ENCODE measurements at regions not wholly inside any gene's neighbourhood (a gene's known extent, or its start where the extent isn't known, plus 50 kb on each side); places are given as distances from the start of the nearest gene placed in this dataset.

- H3K27me3 ChIP-seq (ENCODE audit: insufficient read depth, low read length) = no peaks in the 10 kb centered on the region
These were observed 301.8 kb upstream of the TMPO start for GRCh38 chr12:98213556-98213955.

DNA sequence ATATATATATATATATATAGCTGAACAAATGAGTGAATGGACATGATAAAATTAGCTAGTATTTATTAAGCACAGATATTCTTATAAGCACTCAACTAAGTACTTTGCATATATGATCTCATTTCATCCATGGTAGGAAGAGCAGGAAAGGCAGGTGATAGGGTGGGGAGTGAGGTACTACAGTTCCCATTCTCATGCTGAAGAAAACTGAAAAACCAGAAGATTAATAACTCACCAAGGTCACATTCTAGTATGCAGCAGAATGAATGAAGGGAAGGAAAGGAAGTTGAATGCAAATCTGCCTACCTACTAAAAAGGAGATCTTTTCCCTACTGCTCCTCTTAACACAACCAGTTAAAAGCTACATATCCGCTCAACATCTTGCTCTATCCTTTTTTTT, 298.1 kb upstream of the TMPO start:
- Histone ChIP-seq H3K4me3 (ENCODE audit: low read length) (no peak overlapping the region), H3K36me3 (ENCODE audit: insufficient read depth, low read length) (no peaks in the 10 kb centered on the region), H3K27me3 (ENCODE audit: insufficient read depth, low read length) (no peaks in the 10 kb centered on the region), H2AFZ (ENCODE audit: low read depth, low read length) (no peak overlapping the region), H3K9me3 (ENCODE audit: low read length) (no peaks in the 10 kb centered on the region), H3K4me1 (ENCODE audit: insufficient read depth, low read length) (peaks cover 4% of the 10 kb centered on the region)

More at GRCh38 chr12:98213556-98213955, 301.8 kb upstream of the TMPO start:
- no peaks in the 10 kb centered on the region for H3K36me3 ChIP-seq (ENCODE audit: insufficient read depth, low read length)
- no peaks in the 10 kb centered on the region for H3K4me1 ChIP-seq (ENCODE audit: insufficient read depth, low read length)
- no peaks in the 10 kb centered on the region for H3K9me3 ChIP-seq (ENCODE audit: low read length)
- H3K4me3 ChIP-seq (ENCODE audit: low read length) = no peak overlapping the region
- no peak overlapping the region for H2AFZ ChIP-seq (ENCODE audit: low read depth, low read length)

GRCh38 chr12:98220636-98221035, 294.8 kb upstream of the TMPO start:
- no peaks in the 10 kb centered on the region for H3K27me3 ChIP-seq (ENCODE audit: insufficient read depth, low read length)
- no peak overlapping the region for H2AFZ ChIP-seq (ENCODE audit: low read depth, low read length)
- no peaks in the 10 kb centered on the region for H3K9me3 ChIP-seq (ENCODE audit: low read length)
- peaks cover 6% of the 10 kb centered on the region for H3K4me1 ChIP-seq (ENCODE audit: insufficient read depth, low read length)
- H3K36me3 ChIP-seq (ENCODE audit: insufficient read depth, low read length) = no peaks in the 10 kb centered on the region
- no peak overlapping the region for H3K4me3 ChIP-seq (ENCODE audit: low read length)

GRCh38 chr12:98221243-98221808, 294.1 kb upstream of the TMPO start:
- no peaks in the 10 kb centered on the region for H3K9me3 ChIP-seq (ENCODE audit: low read length)
- H3K4me3 ChIP-seq (ENCODE audit: low read length) = no peak overlapping the region
- no peak overlapping the region for H2AFZ ChIP-seq (ENCODE audit: low read depth, low read length)
- no peaks in the 10 kb centered on the region for H3K36me3 ChIP-seq (ENCODE audit: insufficient read depth, low read length)
- H3K27me3 ChIP-seq (ENCODE audit: insufficient read depth, low read length) = no peaks in the 10 kb centered on the region
- H3K4me1 ChIP-seq (ENCODE audit: insufficient read depth, low read length) = peaks cover 6% of the 10 kb centered on the region

GRCh38 chr12:98222135-98222534, 293.3 kb upstream of the TMPO start:
- Histone ChIP-seq H3K27me3 (ENCODE audit: insufficient read depth, low read length) (no peaks in the 10 kb centered on the region), H3K36me3 (ENCODE audit: insufficient read depth, low read length) (no peaks in the 10 kb centered on the region), H2AFZ (ENCODE audit: low read depth, low read length) (no peak overlapping the region), H3K4me3 (ENCODE audit: low read length) (no peak overlapping the region), H3K9me3 (ENCODE audit: low read length) (no peaks in the 10 kb centered on the region), H3K4me1 (ENCODE audit: insufficient read depth, low read length) (peaks cover 6% of the 10 kb centered on the region)

DNA sequence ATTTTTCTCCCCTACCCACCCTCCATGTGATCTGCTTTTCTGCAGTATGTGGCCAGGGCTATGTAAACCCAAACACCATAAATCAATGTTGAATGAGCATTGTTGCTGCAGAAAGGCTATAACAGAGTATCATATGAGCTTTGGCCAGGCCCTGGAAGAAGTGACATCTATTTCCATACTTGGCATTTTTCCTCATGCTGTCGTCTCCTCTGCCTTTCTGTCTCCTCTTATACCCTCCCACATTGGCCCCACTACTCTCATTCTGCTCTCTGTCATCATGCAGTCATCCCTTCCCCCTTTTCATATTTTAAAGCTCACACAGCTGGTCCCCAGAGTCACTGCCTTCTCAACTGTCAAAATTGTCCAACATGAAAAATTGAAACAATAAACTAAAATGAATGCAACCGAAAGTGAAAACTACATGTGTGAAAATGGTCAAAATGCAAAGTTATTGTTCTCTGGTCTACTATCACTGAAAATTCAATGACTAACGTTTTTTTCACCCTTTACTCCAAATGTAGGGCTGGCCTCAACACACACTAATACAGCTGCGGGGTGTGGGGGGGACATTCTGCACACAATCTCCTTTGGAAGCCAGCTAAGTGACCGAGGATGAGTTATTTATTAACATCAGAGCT, 290.7 kb upstream of the TMPO start:
- Histone ChIP-seq H3K4me1 (ENCODE audit: insufficient read depth, low read length) (peaks cover 6% of the 10 kb centered on the region), H3K27me3 (ENCODE audit: insufficient read depth, low read length) (no peaks in the 10 kb centered on the region), H3K4me3 (ENCODE audit: low read length) (no peak overlapping the region), H3K9me3 (ENCODE audit: low read length) (no peaks in the 10 kb centered on the region), H3K36me3 (ENCODE audit: insufficient read depth, low read length) (no peaks in the 10 kb centered on the region), H2AFZ (ENCODE audit: low read depth, low read length) (no peak overlapping the region)

DNA sequence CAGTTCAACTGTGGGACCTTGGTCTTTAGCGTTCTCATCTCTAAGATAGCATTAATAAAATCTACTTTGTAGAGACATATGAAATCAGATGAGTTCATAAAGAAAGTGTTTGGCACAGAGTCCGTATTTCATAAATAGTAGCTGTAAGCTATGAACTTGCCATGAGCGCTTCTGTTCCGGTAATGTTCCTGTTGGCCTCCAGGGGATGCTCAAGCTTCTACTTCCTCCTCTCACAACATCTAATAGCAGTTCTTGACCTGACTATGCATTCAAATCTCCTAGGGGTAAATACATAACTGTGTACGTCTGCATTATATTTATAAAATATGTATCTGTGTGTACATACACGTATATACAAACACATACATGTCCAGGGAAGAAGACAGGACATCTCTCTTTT, 288.2 kb upstream of the TMPO start:
- H3K36me3 ChIP-seq (ENCODE audit: insufficient read depth, low read length) = no peaks in the 10 kb centered on the region
- no peaks in the 10 kb centered on the region for H3K9me3 ChIP-seq (ENCODE audit: low read length)
- H3K4me1 ChIP-seq (ENCODE audit: insufficient read depth, low read length) = peaks cover 2% of the 10 kb centered on the region
- no peak overlapping the region for H3K4me3 ChIP-seq (ENCODE audit: low read length)
- H3K27me3 ChIP-seq (ENCODE audit: insufficient read depth, low read length) = no peaks in the 10 kb centered on the region
- no peak overlapping the region for H2AFZ ChIP-seq (ENCODE audit: low read depth, low read length)

DNA sequence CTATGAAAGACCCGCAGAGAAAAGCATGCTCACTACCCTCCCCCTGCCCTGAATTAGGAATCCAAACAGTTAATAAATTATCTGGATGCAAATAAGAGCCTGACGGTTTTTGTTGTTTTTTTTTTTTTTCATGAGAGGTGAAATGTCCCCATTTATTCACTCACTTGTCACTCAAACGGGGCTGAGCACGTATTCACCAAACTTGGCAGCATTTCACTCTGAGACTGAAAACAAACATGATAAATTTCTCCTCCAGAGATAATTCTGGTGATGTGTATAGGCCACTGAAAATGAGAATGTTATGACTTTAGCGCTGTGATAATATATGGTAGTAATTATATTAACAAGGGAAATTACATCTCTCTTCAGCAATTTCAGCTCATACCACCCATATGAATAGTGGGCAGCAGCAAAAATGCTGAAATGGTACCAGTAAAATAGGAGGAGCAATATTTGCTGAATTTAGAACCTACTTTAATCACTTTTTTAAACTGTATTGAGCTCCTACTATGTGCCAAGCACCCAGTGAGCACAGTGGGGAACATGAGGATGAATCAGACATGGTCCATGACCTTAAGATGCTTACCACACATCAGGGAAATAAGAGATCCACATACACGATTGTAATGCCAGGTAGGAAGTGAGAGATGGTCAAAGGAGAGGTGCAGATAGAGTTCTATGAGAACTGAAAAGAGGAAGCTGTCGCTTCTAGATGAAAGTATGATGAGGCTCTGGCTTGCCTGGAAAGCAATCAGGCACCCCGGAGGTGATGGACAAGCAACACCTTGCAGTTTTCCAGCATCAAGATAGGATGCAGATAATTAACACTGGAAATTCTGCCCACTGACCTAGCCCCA, 286.5 kb upstream of the TMPO start:
- Histone ChIP-seq H3K36me3 (ENCODE audit: insufficient read depth, low read length) (no peaks in the 10 kb centered on the region), H3K4me1 (ENCODE audit: insufficient read depth, low read length) (no peaks in the 10 kb centered on the region), H3K27me3 (ENCODE audit: insufficient read depth, low read length) (no peaks in the 10 kb centered on the region), H2AFZ (ENCODE audit: low read depth, low read length) (no peak overlapping the region), H3K9me3 (ENCODE audit: low read length) (no peaks in the 10 kb centered on the region), H3K4me3 (ENCODE audit: low read length) (no peak overlapping the region)

- Histone ChIP-seq H3K36me3 (ENCODE audit: insufficient read depth, low read length) (no peaks in the 10 kb centered on the region), H3K4me1 (ENCODE audit: insufficient read depth, low read length) (no peaks in the 10 kb centered on the region), H2AFZ (ENCODE audit: low read depth, low read length) (no peak overlapping the region), H3K27me3 (ENCODE audit: insufficient read depth, low read length) (no peaks in the 10 kb centered on the region), H3K4me3 (ENCODE audit: low read length) (no peak overlapping the region), H3K9me3 (ENCODE audit: low read length) (no peaks in the 10 kb centered on the region)
These were observed 285.9 kb upstream of the TMPO start for GRCh38 chr12:98229540-98229924.

- H3K27me3 ChIP-seq (ENCODE audit: insufficient read depth, low read length) = no peaks in the 10 kb centered on the region
- no peaks in the 10 kb centered on the region for H3K36me3 ChIP-seq (ENCODE audit: insufficient read depth, low read length)
- no peak overlapping the region for H2AFZ ChIP-seq (ENCODE audit: low read depth, low read length)
- H3K9me3 ChIP-seq (ENCODE audit: low read length) = no peaks in the 10 kb centered on the region
- H3K4me1 ChIP-seq (ENCODE audit: insufficient read depth, low read length) = no peaks in the 10 kb centered on the region
- H3K4me3 ChIP-seq (ENCODE audit: low read length) = no peak overlapping the region
These were observed 282.5 kb upstream of the TMPO start for GRCh38 chr12:98232753-98233390.

GRCh38 chr12:98235301-98235700, 280.1 kb upstream of the TMPO start:
- no peaks in the 10 kb centered on the region for H3K36me3 ChIP-seq (ENCODE audit: insufficient read depth, low read length)
- no peaks in the 10 kb centered on the region for H3K4me1 ChIP-seq (ENCODE audit: insufficient read depth, low read length)
- no peak overlapping the region for H3K4me3 ChIP-seq (ENCODE audit: low read length)
- H2AFZ ChIP-seq (ENCODE audit: low read depth, low read length) = no peak overlapping the region
- H3K27me3 ChIP-seq (ENCODE audit: insufficient read depth, low read length) = no peaks in the 10 kb centered on the region
- no peaks in the 10 kb centered on the region for H3K9me3 ChIP-seq (ENCODE audit: low read length)

GRCh38 chr12:98238515-98239130, 276.8 kb upstream of the TMPO start:
- no peak overlapping the region for H3K4me3 ChIP-seq (ENCODE audit: low read length)
- no peak overlapping the region for H2AFZ ChIP-seq (ENCODE audit: low read depth, low read length)
- no peaks in the 10 kb centered on the region for H3K9me3 ChIP-seq (ENCODE audit: low read length)
- H3K4me1 ChIP-seq (ENCODE audit: insufficient read depth, low read length) = peaks cover under 1% of the 10 kb centered on the region
- H3K27me3 ChIP-seq (ENCODE audit: insufficient read depth, low read length) = no peaks in the 10 kb centered on the region
- H3K36me3 ChIP-seq (ENCODE audit: insufficient read depth, low read length) = no peaks in the 10 kb centered on the region

DNA sequence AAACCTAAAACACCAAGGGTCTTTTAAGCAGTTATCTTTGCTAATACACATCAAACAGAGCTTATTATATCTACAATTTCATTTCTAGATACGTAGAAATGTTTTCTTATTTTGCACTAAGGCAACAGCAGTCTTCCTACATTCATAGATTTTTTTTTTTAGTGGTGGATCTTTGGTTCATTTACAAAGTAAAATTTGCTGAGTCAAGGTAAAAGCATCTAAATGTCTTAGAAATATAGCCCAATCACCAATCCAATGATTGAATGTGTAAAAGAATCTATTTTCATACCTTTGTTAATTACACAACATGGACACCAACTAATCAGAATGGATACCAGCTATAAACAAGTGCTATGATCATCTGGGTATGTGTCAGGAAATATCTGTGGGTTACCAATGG, 272.2 kb upstream of the TMPO start:
- no peak overlapping the region for H3K4me3 ChIP-seq (ENCODE audit: low read length)
- H3K4me1 ChIP-seq (ENCODE audit: insufficient read depth, low read length) = peaks cover 11% of the 10 kb centered on the region
- H2AFZ ChIP-seq (ENCODE audit: low read depth, low read length) = no peak overlapping the region
- no peaks in the 10 kb centered on the region for H3K9me3 ChIP-seq (ENCODE audit: low read length)
- H3K27me3 ChIP-seq (ENCODE audit: insufficient read depth, low read length) = no peaks in the 10 kb centered on the region
- H3K36me3 ChIP-seq (ENCODE audit: insufficient read depth, low read length) = no peaks in the 10 kb centered on the region
